ENCODE measurements at regions not wholly inside any gene's neighbourhood (a gene's known extent, or its start where the extent isn't known, plus 50 kb on each side); places are given as distances from the start of the nearest gene placed in this dataset.

GRCh38 chr3:87837076-87837475, 221.7 kb downstream of the CGGBP1 start:
- Histone ChIP-seq H3K27me3 (no peaks in the 10 kb centered on the region), H3K9me3 (no peaks in the 10 kb centered on the region), H3K27ac (no peak overlapping the region), H3K36me3 (no peaks in the 10 kb centered on the region), H3K4me1 (no peaks in the 10 kb centered on the region), H3K4me3 (no peak overlapping the region)
- no peak for DNase-seq
- TF ChIP-seq POLR2A (IDR thresholded peaks at IDR 0.05) (no peak), CTCF (IDR thresholded peaks at IDR 0.05) (no peak)
- intact Hi-C loops (cut with DNase I; ENCODE audit: low total_unique reads): no loop called here

GRCh38 chr3:87836026-87836425, 222.8 kb downstream of the CGGBP1 start:
- no peak overlapping the region for H3K4me3 ChIP-seq
- H3K27me3 ChIP-seq: no peaks in the 10 kb centered on the region
- no peak overlapping the region for H3K27ac ChIP-seq
- H3K4me1 ChIP-seq: no peaks in the 10 kb centered on the region
- no peak for DNase-seq
- intact Hi-C loops (cut with DNase I; ENCODE audit: low total_unique reads): no loop called here
- no peaks in the 10 kb centered on the region for H3K36me3 ChIP-seq
- TF ChIP-seq CTCF (IDR thresholded peaks at IDR 0.05) (no peak), POLR2A (IDR thresholded peaks at IDR 0.05) (no peak)
- no peaks in the 10 kb centered on the region for H3K9me3 ChIP-seq

- Histone ChIP-seq H3K4me1 (no peaks in the 10 kb centered on the region), H3K9me3 (no peaks in the 10 kb centered on the region), H3K27me3 (no peaks in the 10 kb centered on the region), H3K27ac (no peak overlapping the region), H3K4me3 (no peak overlapping the region), H3K36me3 (no peaks in the 10 kb centered on the region)
- no peak for DNase-seq
- no peak for TF ChIP-seq CTCF (IDR thresholded peaks at IDR 0.05)
- no peak for TF ChIP-seq POLR2A (IDR thresholded peaks at IDR 0.05)
- intact Hi-C loops (cut with DNase I; ENCODE audit: low total_unique reads): no loop called here
Measured at GRCh38 chr3:87835236-87835635, 223.6 kb downstream of the CGGBP1 start.

- no peaks in the 10 kb centered on the region for H3K9me3 ChIP-seq
- no peaks in the 10 kb centered on the region for H3K27me3 ChIP-seq
- H3K27ac ChIP-seq: no peak overlapping the region
- no peak for DNase-seq
- TF ChIP-seq CTCF (IDR thresholded peaks at IDR 0.05): no peak
- TF ChIP-seq POLR2A (IDR thresholded peaks at IDR 0.05): no peak
- intact Hi-C loops (cut with DNase I; ENCODE audit: low total_unique reads): no loop called here
- H3K36me3 ChIP-seq: no peaks in the 10 kb centered on the region
- H3K4me1 ChIP-seq: no peaks in the 10 kb centered on the region
- no peak overlapping the region for H3K4me3 ChIP-seq
Measured at GRCh38 chr3:87834327-87834726, 224.5 kb downstream of the CGGBP1 start.

- no peaks in the 10 kb centered on the region for H3K36me3 ChIP-seq
- H3K27me3 ChIP-seq: no peaks in the 10 kb centered on the region
- TF ChIP-seq CTCF (IDR thresholded peaks at IDR 0.05): no peak
- TF ChIP-seq POLR2A (IDR thresholded peaks at IDR 0.05): no peak
- no peak for DNase-seq
- intact Hi-C loops (cut with DNase I; ENCODE audit: low total_unique reads): no loop called here
- no peak overlapping the region for H3K27ac ChIP-seq
- no peak overlapping the region for H3K4me3 ChIP-seq
- H3K4me1 ChIP-seq: no peaks in the 10 kb centered on the region
- H3K9me3 ChIP-seq: no peaks in the 10 kb centered on the region
Measured at GRCh38 chr3:87833039-87833377, 225.8 kb downstream of the CGGBP1 start.
